Globus pallidus (tissue), 1 donor: ENCODE measurements at regions not wholly inside any gene's neighbourhood (a gene's known extent, or its start where the extent isn't known, plus 50 kb on each side); places are given as distances from the start of the nearest gene placed in this dataset.

Experiments used
- DNase-seq: peaks from one replicate; pipeline ENCODE4 v3.0.0-alpha.2; 2015; ENCODE audit warnings: low spot score

- DNase-seq, result no peak
Measured at GRCh38 chr1:29441916-29442668, 205.8 kb downstream of the PTPRU start.

- DNase-seq, result no peak
Measured at GRCh38 chr1:29439615-29440014, 203.3 kb downstream of the PTPRU start.

- no peak for DNase-seq
Measured at GRCh38 chr1:29438991-29439390, 202.7 kb downstream of the PTPRU start.

GRCh38 chr1:29437946-29438345 lies 201.6 kb downstream of the PTPRU start:
- no peak for DNase-seq

GRCh38 chr1:29436181-29436785 lies 200.0 kb downstream of the PTPRU start:
- DNase-seq, result no peak

GRCh38 chr1:29433830-29434229 lies 197.5 kb downstream of the PTPRU start:
- DNase-seq, result no peak

- no peak for DNase-seq
Measured at GRCh38 chr1:29431138-29431537, 194.8 kb downstream of the PTPRU start.

- DNase-seq, result no peak
Measured at GRCh38 chr1:29429656-29430055, 193.3 kb downstream of the PTPRU start.

GRCh38 chr1:29428997-29429396 lies 192.7 kb downstream of the PTPRU start:
- no peak for DNase-seq

- no peak for DNase-seq
Measured at GRCh38 chr1:29428280-29428615, 191.9 kb downstream of the PTPRU start.

GRCh38 chr1:29427614-29428279 lies 191.4 kb downstream of the PTPRU start:
- no peak for DNase-seq

- no peak for DNase-seq
Measured at GRCh38 chr1:29426701-29427279, 190.5 kb downstream of the PTPRU start.

- no peak for DNase-seq
Measured at GRCh38 chr1:29425631-29426030, 189.3 kb downstream of the PTPRU start.

GRCh38 chr1:29424266-29424665 lies 187.9 kb downstream of the PTPRU start:
- DNase-seq, result no peak

GRCh38 chr1:29420202-29420601 lies 183.9 kb downstream of the PTPRU start:
- DNase-seq, result no peak

- DNase-seq, result no peak
Measured at GRCh38 chr1:29417971-29418370, 181.6 kb downstream of the PTPRU start.

GRCh38 chr1:29417147-29417858 lies 181.0 kb downstream of the PTPRU start:
- no peak for DNase-seq

- DNase-seq, result no peak
Measured at GRCh38 chr1:29416267-29417146, 180.2 kb downstream of the PTPRU start.

GRCh38 chr1:29415861-29416260 lies 179.5 kb downstream of the PTPRU start:
- DNase-seq, result no peak

GRCh38 chr1:29415156-29415830 lies 179.0 kb downstream of the PTPRU start:
- DNase-seq, result no peak

- no peak for DNase-seq
Measured at GRCh38 chr1:29414086-29414485, 177.8 kb downstream of the PTPRU start.
